OCI-LY1 (cell line): ENCODE measurements at regions not wholly inside any gene's neighbourhood (a gene's known extent, or its start where the extent isn't known, plus 50 kb on each side); places are given as distances from the start of the nearest gene placed in this dataset.

Source experiments
- EZH2 ChIP-seq: fragments of 200-600 bp; sonication (generic), shearing (Covaris generic); IDR thresholded peaks from 2 replicates; pipeline ENCODE4 v1.8.0; 2017; ENCODE audit warnings: borderline replicate concordance, mixed run types, mild to moderate bottlenecking, antibody characterized with exemption, low read length, moderate library complexity, mixed read lengths
- TF ChIP-seq, protein P1 (sequence below): fragments of 200-600 bp; sonication (generic), shearing (Covaris generic); IDR thresholded peaks from 2 replicates; pipeline ENCODE4 v1.5.1; 2017; ENCODE audit warnings: mild to moderate bottlenecking, antibody characterized with exemption, low read length, moderate library complexity, mixed read lengths

DNA sequence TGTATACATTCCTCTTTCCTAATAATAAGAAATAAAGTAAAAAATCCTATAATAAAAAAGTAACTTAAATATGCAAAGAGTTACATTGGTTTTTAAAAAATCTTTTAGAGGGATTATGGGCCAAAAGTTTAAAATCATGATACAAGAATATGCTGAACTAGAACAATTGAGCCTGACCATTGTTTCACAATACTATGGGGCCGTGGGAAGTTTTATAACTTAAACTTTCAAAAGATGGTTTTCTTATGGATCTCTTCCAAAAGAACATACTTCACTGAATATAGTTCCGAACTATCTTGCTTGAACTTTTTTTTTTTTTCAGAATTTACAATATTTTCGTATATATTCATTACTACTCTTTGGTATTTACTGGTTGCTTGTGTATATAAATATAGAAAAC is 97.6 kb downstream of the NFKBIZ start:
- TF ChIP-seq, protein P1, sequence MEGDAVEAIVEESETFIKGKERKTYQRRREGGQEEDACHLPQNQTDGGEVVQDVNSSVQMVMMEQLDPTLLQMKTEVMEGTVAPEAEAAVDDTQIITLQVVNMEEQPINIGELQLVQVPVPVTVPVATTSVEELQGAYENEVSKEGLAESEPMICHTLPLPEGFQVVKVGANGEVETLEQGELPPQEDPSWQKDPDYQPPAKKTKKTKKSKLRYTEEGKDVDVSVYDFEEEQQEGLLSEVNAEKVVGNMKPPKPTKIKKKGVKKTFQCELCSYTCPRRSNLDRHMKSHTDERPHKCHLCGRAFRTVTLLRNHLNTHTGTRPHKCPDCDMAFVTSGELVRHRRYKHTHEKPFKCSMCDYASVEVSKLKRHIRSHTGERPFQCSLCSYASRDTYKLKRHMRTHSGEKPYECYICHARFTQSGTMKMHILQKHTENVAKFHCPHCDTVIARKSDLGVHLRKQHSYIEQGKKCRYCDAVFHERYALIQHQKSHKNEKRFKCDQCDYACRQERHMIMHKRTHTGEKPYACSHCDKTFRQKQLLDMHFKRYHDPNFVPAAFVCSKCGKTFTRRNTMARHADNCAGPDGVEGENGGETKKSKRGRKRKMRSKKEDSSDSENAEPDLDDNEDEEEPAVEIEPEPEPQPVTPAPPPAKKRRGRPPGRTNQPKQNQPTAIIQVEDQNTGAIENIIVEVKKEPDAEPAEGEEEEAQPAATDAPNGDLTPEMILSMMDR = no peak
- TF ChIP-seq EZH2 = no peak
